GM18526 (cell line): ENCODE measurements at regions not wholly inside any gene's neighbourhood (a gene's known extent, or its start where the extent isn't known, plus 50 kb on each side); places are given as distances from the start of the nearest gene placed in this dataset.

Experiments used
- POLR2A ChIP-seq: IDR thresholded peaks from 3 replicates; pipeline ENCODE4 v1.6.1; 2011; ENCODE audit not compliant: insufficient read length; ENCODE audit errors: extremely low read depth

DNA sequence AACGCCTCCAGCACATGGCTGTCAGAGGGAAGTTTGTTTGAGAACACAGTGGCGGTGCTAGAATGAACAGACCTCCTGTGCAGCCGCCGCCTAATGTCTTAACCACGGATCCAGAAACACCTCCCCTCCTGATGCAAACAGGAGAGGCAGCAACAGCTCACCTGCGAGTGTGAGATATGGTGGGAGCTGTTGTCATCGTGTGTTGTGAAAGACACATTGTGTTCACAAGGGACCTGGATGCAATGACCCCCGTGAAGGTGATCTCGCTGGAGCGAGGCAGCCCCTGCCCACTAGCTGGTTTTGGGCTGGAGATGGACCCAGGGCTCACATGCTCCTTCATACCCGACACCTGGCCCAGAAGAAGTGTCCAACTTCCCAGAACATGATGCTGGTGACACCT lies 315.3 kb upstream of the C1orf174 start:
- no peak for TF ChIP-seq POLR2A

DNA sequence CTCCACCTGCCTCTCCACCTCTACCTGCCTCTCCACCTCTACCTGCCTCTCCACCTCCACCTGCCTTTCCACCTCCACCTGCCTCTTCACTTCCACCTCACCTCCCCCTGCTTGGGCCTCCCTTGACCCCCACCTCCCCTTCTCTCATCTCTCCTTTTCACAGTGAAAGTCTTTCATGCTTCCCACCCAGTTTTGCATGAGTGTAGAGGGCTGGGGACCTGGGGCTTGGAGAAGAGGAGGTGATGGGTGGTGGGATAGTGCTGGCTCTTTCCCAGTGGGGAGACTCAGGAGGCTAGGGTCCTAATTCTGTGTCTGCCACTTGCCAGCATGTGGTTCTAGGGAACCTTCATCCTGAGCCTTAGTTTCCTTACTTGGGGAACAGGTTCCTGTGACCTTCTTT lies 316.2 kb upstream of the C1orf174 start:
- no peak for TF ChIP-seq POLR2A

DNA sequence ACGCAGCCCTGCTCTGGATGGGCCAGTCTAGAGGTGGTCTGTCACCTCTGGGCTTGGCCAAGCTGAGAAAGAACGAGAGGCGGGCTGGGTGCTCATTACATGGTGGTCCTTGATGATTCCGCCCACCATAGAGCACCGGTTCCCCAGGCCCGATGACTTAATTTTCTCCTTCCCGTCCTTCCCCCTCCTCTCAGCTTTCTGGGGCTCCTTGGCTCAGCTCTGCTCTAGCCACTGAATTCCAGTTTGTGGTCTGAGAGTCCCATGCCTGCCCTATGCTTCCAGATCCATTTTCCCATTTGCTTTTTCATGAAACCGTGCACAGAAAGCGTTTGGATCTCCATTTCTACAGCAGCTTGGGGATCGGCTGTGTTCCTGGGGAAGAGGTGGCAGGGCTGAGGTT lies 318.5 kb upstream of the C1orf174 start:
- no peak for TF ChIP-seq POLR2A

DNA sequence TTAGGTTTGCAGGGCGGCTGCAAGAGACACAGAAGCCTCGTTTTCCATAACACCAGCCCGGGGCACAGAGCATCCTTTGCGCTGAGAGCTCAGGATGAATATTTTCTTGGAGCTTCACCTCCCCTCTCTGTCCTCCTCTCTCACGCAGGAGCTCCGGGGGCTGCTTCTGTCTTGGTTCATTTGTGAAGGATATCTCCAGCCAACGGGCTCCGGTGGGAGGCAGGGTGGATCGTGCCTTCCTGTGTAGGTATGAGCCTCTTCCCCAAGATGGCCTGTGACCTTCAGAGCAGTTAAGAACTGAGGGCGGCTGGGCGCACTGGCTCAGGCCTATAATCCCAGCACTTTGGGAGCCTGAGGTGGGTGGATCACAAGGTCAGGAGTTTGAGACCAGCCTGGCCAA lies 319.0 kb upstream of the C1orf174 start:
- no peak for TF ChIP-seq POLR2A

DNA sequence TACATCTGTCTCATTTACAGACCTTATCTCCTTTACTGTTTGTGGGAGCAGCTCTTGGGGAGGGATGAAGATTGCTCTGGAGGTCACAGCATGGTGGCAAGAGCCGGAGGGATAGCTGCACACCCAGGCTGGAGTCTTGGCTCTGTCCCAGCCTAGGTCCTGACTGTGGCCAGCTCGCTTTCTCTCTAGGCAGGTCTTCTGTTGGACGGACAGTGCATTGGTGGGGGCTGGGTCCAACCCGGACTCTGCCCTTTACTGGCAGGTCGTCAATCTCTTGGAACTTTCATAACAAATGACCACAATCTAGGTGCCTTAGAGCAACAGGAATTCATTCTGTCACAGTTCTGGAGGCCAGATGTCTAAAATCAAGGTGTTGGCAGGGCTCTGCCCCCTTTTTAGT lies 319.8 kb upstream of the C1orf174 start:
- TF ChIP-seq POLR2A, result no peak

DNA sequence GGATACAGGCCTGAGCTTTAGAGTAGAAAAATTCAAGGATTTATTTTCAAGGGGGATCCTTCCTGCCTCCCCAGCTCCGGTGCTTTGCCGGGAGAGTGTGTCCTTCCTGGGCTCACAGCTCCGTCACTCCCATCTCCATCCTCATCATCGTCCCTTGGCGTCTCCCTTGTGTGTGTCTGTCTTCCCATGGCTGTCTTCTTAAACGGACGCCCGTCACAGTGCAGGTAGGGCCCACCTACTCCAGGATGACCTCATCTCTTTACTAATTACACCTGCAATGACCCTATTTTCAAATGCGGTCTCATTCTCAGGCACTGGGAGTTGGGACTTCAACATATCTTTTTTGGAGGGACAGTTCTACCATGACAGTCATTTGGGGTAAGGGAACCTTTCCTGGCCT lies 320.3 kb upstream of the C1orf174 start:
- no peak for TF ChIP-seq POLR2A

DNA sequence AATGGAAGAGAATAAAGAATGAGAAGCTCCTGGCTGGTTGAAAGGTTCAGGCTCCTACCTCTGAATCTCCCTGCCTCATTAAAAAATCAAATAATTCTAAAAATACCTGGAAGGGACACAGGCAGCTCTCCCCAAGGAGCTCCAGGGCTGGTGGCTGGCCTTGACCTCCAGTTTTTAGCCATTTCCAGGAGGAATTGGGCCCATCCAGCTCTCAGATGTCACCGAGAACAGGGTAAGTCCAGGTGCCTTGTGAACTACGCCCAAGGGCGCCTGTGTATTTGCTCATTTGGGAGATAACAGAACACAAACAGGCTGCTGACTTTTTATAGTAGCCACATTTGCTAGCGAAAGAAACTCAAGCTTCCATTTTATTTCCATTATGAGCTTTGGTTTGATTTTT lies 321.0 kb upstream of the C1orf174 start:
- no peak for TF ChIP-seq POLR2A

DNA sequence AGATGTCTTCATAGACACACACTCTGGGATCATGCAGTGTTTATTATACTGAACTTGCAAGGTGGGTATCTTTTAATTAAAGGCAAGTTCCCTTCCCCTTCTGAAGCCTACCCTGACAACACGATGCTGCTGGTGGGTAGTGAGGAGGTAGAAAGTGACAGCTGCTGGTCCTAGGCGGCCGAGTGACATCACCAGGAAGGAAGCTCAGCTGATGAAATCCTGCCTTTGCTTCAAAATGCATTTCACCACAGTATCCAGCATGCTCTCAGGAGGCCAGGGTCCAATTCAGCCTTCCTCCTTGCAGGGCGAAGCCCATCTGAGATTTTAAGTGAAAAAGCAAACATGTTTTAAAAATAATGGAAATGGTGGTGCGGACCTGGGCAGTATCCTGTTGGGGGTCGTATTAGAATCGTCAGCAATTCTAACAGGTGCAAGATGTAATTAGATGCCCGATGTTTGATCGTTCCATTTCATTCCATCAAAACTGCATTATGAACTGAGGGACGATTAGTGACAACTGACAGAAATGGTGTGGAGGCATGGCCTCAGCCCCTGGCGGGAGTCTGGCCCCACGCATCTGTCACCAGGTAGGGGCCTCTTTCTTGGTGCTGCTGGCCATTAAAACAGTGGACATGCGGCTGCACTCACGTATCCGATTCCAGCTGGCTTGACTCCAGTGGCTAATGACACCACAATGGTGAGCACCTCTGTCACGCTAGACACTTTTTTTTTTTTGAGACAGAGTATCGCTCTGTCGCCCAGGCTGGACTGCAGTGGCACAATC lies 324.8 kb upstream of the C1orf174 start:
- no peak for TF ChIP-seq POLR2A

DNA sequence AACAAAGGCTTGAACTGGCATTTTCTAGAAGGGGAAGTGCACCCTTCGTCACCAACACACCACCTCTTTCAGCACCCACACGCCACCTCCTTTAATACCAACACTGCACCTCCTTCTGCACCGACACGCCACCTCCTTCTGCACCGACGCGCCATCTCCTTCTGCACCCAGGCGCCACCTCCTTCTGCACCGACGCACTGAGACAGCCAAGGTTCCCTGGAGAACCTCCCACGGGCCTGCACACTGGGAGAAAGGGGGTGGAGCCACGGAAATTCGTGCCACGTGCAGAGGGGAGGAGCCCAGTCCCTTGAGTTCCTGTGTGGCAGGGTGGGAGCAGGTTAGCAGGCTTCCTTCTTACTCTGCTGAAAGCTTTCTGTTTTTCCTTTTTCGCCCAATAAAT lies 327.9 kb upstream of the C1orf174 start:
- TF ChIP-seq POLR2A, result no peak

DNA sequence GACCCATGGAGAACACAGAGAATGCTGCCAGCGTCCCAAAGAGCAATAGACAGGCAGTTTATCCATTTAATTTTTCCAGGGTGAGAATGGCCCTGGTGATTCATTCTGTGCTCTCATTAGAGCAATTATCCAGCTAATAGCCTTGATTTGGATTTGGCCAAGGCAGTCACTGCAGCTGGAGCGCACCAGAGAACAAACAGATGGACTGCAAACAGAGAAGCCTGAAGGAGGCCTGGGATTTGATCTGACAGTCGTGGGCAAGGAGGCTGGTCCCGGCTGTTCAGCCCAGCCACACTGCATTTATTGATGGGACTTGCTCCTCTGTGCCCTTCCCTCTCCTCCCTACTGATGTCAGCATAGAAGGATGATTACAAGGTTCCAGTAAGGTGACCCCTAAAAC lies 353.9 kb upstream of the C1orf174 start:
- no peak for TF ChIP-seq POLR2A

DNA sequence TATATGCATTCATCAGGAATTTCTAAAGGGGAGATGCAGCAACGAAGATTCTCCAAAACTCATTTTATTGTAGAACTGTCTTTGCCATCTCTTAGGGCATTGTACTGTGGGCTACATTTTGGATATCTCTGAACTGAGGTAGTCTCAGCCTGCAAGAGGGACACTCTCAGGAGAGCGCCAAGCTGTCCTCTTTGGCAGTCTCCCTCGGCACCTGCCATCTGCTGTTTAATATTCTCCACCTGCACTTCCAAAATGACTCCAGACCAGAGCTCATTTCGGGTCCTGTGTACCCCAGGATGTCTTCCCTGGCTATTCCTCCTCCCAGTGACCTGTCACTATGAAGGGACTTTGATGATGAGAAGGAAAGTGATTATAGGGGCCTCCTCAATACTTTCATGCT lies 356.3 kb upstream of the C1orf174 start:
- TF ChIP-seq POLR2A, result no peak

DNA sequence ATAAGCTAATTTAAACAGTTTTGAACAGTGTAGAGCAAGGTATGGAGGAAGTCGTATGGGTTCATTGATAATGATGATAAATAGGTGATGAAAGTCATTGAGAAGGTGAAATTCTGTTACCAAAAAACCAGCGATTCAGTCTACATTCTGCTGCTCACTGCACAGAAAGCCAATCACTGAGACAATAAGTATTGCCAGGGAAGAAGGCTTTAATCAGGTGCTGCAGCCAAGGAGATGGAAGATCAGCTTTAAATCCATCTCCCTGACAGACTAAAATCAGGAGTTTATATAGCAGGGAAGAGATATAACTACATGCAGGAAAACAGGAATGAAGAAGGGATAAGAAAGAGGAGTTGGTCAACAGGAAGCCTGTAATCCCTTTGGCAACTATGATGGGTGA lies 361.3 kb upstream of the C1orf174 start:
- TF ChIP-seq POLR2A, result no peak

DNA sequence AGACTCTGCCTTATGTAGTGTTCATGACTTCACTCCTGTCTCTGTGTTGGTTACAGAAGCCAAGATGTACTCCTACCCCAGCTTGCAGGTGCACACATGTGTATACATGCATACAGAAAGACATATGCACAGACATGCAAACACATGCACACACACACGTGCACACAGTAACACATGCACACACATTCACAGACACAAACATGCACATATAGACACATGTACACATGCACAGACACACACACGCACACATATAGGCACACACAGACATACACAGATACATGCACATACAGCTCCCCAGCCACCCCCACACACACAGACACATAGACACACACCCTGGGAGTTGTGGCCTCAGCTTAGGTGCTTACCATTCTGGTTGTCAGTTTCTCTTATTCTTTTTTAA lies 362.6 kb upstream of the C1orf174 start:
- TF ChIP-seq POLR2A, result no peak

DNA sequence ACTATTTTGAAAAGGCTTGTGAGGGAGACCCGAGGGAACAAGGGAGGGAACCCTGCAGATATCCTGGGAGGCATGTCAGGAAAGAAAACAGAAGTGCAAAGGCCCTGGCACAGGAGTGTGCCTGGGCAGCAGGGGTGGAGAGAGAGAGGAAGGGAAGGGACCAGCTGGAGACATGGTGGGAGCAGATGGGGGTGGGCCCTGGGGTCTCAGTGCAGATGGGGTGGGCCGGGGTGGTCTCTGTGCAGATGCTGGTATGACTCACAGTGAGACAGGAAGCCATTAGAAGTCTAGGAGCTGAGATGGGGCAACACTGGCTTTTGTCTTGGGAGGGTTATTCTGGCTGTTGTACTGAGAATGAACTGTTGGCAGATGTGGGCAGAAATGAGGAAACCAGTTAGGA lies 363.6 kb upstream of the C1orf174 start:
- no peak for TF ChIP-seq POLR2A

DNA sequence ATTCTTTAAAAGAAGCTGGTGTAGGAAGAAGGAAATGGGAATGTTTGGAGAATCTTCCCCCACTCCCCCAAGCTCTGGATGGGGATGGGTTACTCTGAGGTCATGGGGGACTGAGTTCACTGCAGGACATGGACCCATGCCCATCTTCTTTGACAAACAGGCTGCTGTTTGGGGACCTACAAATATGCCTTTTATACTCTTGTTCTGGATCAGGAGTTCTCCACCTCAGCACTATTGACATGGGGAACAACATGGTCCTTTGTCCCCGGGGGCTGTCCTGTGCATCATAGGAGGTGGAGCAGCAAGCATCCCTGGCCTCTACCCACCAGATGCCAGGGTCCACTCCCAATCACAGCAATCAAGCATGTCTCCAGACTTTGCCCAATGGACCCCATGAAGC lies 365.8 kb upstream of the C1orf174 start:
- TF ChIP-seq POLR2A, result no peak

DNA sequence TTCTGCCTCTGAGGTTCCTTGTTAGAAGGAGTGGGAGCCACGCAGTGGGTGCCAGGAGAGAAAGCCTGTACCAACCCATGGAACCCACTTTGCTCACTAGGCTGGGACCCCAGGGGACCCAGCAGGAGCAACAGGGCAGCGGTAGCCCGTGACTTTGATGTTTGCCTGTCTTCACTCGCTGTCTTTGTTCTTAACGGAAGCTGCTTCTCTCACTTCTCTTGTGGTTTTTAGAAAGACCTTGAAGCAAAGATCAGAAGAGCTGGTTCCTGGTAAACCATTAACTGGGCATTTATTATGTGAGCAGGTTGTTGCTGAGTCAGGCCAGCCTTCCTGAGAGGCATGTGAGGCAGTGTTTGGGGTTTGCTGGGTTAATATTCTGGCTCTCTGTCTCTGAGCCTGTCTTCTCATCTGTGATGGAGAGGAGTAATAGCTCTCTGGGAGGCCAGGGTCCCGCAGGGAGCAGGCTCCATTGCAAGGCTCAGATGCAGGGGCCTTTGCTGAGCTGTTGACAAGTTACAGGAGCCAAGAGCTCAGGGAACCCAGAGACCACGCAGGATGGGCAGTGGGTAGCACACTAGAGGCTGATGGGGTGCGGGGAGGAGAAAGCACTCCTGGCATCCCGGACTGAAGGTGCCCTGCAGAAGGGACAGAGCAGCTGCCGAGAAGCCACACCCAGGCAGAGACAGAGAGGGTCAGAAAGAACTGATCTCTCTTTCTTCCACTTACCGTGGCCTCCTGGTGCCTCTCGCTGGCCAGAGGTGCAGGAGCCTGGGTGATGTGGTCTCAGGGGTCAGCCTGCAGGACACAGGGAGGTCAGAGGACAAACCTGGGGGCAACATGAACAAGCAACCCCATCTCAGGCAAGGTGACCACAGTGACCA lies 367.5 kb upstream of the C1orf174 start:
- TF ChIP-seq POLR2A, result peak; percentile 28
